GM12873 (cell line): ENCODE measurements at regions not wholly inside any gene's neighbourhood (a gene's known extent, or its start where the extent isn't known, plus 50 kb on each side); places are given as distances from the start of the nearest gene placed in this dataset.

Experiments used
- TF ChIP-seq, protein P1 (sequence below): IDR thresholded peaks from 2 replicates; pipeline ENCODE4 v1.5.1; 2012; ENCODE audit warnings: low read depth, mild to moderate bottlenecking, moderate library complexity, low read length, control low read depth; ENCODE audit not compliant: insufficient read depth; ENCODE audit errors: missing control alignments

DNA sequence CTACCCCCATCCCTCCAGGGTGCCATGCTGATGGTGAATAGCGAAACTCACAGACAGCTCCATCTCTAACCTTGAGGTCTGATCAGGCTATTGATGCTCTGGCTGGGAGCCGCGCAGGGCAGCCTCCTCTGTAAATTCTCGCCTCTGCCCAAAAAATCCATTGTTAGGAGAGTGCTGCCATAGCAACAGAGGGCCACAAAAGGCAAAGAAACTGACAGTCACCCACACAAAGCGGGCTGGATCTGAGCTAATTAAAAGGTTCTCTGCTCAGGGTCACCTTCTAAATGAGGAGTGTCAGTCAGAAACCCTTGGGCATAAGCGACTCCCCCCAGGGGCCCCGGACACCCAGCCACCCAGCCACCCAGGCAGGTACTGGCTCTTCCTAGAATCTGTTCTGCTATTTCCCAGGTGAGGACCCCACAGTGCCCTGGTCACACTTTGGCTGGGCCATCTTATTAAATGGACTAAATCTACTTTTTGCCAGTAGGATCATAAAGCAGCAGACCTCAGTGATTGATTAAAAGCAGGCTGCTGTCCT is 126.7 kb downstream of the MED10 start:
- TF ChIP-seq, protein P1, sequence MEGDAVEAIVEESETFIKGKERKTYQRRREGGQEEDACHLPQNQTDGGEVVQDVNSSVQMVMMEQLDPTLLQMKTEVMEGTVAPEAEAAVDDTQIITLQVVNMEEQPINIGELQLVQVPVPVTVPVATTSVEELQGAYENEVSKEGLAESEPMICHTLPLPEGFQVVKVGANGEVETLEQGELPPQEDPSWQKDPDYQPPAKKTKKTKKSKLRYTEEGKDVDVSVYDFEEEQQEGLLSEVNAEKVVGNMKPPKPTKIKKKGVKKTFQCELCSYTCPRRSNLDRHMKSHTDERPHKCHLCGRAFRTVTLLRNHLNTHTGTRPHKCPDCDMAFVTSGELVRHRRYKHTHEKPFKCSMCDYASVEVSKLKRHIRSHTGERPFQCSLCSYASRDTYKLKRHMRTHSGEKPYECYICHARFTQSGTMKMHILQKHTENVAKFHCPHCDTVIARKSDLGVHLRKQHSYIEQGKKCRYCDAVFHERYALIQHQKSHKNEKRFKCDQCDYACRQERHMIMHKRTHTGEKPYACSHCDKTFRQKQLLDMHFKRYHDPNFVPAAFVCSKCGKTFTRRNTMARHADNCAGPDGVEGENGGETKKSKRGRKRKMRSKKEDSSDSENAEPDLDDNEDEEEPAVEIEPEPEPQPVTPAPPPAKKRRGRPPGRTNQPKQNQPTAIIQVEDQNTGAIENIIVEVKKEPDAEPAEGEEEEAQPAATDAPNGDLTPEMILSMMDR = no peak

DNA sequence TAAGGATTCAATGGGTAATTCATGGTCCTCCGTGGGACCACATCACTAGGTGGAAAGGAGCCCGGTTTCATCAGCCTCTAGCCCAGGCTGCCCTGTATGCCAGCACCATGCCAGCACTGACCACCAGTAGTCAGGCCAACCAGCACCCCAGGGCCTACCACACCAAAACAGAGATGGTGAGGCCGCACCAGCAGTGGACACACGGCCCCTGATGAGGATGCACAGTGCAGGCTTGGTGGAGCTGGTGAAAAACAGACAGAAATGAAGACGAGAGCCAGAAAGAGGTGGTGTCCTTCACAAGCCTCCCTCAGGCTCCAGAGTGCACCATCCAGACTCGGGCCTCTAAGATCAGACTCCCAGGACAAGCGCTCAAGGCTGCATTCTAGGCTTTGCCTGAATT is 128.2 kb downstream of the MED10 start:
- TF ChIP-seq, protein P1 = no peak

- TF ChIP-seq, protein P1 = no peak
These were observed 130.2 kb downstream of the MED10 start for GRCh38 chr5:6248132-6248531.

DNA sequence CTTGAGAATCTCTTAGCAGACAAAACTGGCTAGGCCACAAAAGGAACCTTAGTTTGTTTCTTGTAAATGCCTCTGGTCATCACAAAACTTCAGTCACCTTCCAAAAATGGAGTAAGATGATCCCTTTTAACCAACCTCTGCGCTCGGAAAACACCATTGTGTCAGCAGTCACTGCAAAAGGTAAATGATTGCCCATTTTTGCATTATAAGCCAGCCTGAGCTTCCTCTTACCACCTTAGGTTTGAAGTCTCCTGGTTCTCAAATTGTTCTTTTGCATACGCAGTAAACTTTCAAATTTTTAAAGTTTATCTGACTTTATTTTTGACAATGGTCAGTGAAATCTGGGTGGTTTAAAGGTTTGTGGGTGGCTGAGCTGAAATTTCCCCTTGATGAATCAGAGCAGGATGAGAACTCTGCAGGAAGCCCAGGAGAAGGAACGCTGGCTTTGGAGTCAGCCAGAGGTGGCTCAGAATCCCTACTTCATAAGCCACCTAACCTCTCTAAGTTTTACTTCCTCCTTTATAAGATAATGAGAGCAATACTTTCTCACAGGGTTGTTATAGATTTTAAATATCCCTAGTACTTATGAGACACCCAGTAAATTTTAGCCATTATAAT is 131.4 kb downstream of the MED10 start:
- TF ChIP-seq, protein P1 = no peak

DNA sequence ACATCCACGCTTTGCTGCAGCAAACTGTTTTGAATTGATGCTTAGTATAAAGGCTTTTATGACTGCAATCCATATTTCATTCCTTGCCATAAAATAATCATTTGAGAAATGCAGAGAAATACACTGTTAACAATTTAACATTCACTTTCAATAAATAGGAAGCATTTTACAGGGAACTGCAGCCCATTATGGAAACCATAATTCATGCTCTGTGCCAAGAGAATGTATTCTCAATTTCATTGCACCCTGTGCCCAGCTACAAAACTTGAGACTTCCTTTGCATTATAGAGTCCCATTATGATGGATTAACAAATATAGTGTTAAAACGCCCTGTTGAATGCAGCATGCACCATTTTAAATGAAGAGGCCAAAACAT is 134.0 kb downstream of the MED10 start:
- TF ChIP-seq, protein P1 = no peak

DNA sequence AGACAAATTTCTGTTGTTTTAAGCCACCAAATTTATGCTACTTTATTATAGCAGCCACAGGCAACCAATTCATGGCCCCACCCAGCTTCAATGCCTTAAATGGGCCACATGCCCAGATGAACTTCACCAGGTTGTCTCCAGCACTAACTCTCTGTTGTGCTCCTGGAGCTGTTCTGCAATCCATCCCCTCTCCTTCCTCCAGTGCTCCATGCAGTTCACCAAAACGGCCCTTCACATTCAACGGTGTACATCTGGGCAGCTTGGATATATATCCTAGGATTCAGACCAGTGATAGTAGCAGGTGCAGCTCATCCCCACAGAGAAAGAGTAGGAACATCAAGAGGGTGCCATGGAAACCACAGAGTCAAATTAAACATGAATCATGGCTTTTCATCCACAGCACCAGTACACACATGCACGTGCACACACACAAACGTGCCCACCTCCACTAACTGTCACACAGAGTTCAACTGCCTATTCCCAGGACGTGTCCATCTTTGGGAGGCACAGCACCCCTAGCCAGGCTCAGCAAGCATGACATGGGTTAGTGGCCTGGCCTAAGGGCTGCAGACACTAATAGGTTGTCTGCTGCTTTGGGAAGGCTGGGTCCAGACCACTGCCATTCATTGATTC is 134.5 kb downstream of the MED10 start:
- TF ChIP-seq, protein P1 = no peak

DNA sequence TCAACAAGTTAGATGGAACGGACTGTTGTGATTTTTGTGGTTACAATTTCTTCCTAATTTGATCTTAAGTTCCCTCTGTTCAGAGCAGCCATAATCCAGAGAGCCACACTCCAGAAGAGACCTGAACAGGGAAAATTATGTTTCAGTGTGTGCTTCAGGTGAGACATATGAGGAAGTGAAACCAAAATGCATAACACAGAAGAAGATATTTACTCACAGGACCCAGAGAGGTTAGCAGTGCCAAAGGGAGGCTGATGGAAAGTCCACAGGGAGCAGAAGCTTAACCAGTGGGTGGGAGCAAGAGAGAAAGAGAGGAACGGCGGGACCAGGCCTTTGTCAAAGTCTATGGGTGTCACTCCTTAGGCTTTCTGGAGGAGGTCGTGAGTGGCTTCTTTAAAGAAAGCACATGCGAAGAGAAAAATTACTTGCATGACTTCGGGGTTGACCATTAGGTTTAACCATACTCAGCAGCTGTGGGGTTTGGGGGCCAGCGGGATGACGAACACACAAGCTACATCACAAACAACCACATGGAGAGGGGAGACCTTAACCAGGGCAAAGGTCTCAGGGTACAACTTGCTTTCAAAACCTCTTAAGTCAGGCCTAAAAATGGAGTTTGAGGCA is 141.4 kb downstream of the MED10 start:
- TF ChIP-seq, protein P1 = no peak
